MCF 10A (cell line): ENCODE measurements at regions not wholly inside any gene's neighbourhood (a gene's known extent, or its start where the extent isn't known, plus 50 kb on each side); places are given as distances from the start of the nearest gene placed in this dataset.

ENCODE experiments used
- BruUV-seq: library from RNA; stranded (reverse); fragments of 400-500 nt; replicated peaks from 2 replicates; lab custom pipeline; 2021; lab: Mats Ljungman, UMichigan
- CTCF ChIA-PET: fragments of 300-600 bp; sonication (Branson Sonifier 250); formaldehyde crosslinking; extraction: SDS; loops from one replicate; lab custom pipeline; 2021; ENCODE audit warnings: antibody characterized with exemption, inconsistent platforms; lab: Yijun Ruan, JAX
- POLR2A ChIA-PET: fragments of 300-600, 350-650 bp; sonication (Branson Sonifier 250); formaldehyde crosslinking; extraction: SDS; loops from one replicate; lab custom pipeline; 2020; ENCODE audit warnings: antibody characterized with exemption, inconsistent platforms; lab: Yijun Ruan, JAX
- DNase-seq: peaks from one replicate; pipeline ENCODE4 v3.0.0-alpha.2; 2018; ENCODE audit not compliant: unreplicated experiment
- H3K27ac Mint-ChIP-seq: one replicate; pipeline ENCODE4 v1.8.0; 2022; ENCODE audit warnings: mild to moderate bottlenecking, low read depth, mixed read lengths; ENCODE audit not compliant: unreplicated experiment
- H3K27me3 Mint-ChIP-seq: one replicate; pipeline ENCODE4 v1.8.0; 2022; ENCODE audit warnings: mixed read lengths; ENCODE audit not compliant: insufficient read depth, unreplicated experiment
- H3K36me3 Mint-ChIP-seq: one replicate; pipeline ENCODE4 v1.8.0; 2022; ENCODE audit warnings: mild to moderate bottlenecking, moderate library complexity, mixed read lengths; ENCODE audit not compliant: insufficient read depth, unreplicated experiment
- H3K4me1 Mint-ChIP-seq: one replicate; pipeline ENCODE4 v1.8.0; 2022; ENCODE audit warnings: mixed read lengths; ENCODE audit not compliant: insufficient read depth, unreplicated experiment
- H3K4me3 Mint-ChIP-seq: one replicate; pipeline ENCODE4 v1.8.0; 2022; ENCODE audit warnings: mild to moderate bottlenecking, moderate library complexity, mixed read lengths; ENCODE audit not compliant: unreplicated experiment
- H3K9me3 Mint-ChIP-seq: one replicate; pipeline ENCODE4 v1.8.0; 2022; ENCODE audit warnings: mixed read lengths; ENCODE audit not compliant: unreplicated experiment
- intact Hi-C: fragments of 100-400 bp; cut with micrococcal nuclease; formaldehyde crosslinking; loops from 2 replicates; pipeline ENCODE4 v1.14.1; 2022
- TF ChIP-seq, protein P1 (sequence below): fragments of 200-600 bp; IDR thresholded peaks from one replicate; pipeline ENCODE4 v1.8.0; 2022; ENCODE audit warnings: antibody characterized with exemption, mild to moderate bottlenecking; ENCODE audit not compliant: unreplicated experiment

DNA sequence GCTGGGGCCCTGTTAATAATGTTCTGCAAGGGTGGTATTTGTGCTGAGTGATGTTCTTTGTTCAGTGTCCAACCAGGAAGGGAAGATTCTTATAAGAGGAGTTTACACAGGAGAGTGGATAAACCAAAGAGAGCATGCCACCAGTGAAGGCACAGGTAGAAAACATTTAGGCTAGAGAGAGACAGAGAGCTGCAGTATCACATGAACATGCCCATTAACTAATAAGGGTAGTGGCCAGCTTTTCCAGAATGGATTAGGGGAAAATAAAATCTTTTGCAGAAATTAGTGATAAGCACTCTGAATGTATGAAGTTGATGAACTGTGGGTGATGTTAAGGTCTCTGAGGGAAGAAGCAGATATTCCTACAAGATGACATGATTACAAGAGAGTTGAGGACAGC is 54.1 kb upstream of the PRLR start:
- POLR2A ChIA-PET = no interaction called here
- CTCF ChIA-PET = no interaction called here
- no peak overlapping the region for H3K4me3 Mint-ChIP-seq
- no peaks in the 10 kb centered on the region for H3K9me3 Mint-ChIP-seq
- H3K27me3 Mint-ChIP-seq = no peaks in the 10 kb centered on the region
- no peak overlapping the region for H3K27ac Mint-ChIP-seq
- intact Hi-C loops = no loop called here
- BruUV-seq = no TSS peak
- no peak for DNase-seq
- TF ChIP-seq, protein P1, sequence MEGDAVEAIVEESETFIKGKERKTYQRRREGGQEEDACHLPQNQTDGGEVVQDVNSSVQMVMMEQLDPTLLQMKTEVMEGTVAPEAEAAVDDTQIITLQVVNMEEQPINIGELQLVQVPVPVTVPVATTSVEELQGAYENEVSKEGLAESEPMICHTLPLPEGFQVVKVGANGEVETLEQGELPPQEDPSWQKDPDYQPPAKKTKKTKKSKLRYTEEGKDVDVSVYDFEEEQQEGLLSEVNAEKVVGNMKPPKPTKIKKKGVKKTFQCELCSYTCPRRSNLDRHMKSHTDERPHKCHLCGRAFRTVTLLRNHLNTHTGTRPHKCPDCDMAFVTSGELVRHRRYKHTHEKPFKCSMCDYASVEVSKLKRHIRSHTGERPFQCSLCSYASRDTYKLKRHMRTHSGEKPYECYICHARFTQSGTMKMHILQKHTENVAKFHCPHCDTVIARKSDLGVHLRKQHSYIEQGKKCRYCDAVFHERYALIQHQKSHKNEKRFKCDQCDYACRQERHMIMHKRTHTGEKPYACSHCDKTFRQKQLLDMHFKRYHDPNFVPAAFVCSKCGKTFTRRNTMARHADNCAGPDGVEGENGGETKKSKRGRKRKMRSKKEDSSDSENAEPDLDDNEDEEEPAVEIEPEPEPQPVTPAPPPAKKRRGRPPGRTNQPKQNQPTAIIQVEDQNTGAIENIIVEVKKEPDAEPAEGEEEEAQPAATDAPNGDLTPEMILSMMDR = no peak
- H3K4me1 Mint-ChIP-seq = no peaks in the 10 kb centered on the region
- H3K36me3 Mint-ChIP-seq = no peaks in the 10 kb centered on the region

DNA sequence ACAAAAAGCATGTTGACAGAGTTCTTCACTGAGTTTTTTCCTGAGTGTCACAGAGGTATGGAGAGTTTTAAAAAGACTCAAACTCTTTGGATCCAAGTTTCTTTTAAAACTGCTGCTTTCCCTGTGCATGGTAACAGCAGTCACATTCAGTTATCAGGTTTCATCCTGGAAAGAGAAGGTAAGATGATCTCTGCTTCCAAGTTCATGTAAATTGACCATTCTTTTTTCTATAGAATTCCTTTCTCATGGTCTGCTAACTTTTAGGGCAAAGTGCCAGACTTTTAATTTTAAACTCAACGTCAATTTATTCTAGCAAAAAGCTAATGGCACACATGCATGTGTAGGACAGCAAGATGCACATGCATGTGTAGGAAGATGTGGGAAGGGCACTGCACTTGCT is 52.5 kb upstream of the PRLR start:
- Mint-ChIP-seq H3K9me3 (peaks cover 2% of the 10 kb centered on the region), H3K4me1 (no peaks in the 10 kb centered on the region), H3K27ac (no peak overlapping the region), H3K4me3 (no peak overlapping the region), H3K27me3 (no peaks in the 10 kb centered on the region), H3K36me3 (no peaks in the 10 kb centered on the region)
- CTCF ChIA-PET = no interaction called here
- BruUV-seq = no TSS peak
- TF ChIP-seq, protein P1 = no peak
- intact Hi-C loops = no loop called here
- POLR2A ChIA-PET = interaction anchor here (0.7 kb wide), 1 partner anchor 8 kb away, joined by 3 read pairs; no protein-coding TSS in a partner anchor
- DNase-seq = no peak

GRCh38 chr5:35281613-35282012 is 51.3 kb upstream of the PRLR start:
- H3K9me3 Mint-ChIP-seq = peaks cover 7% of the 10 kb centered on the region
- H3K27ac Mint-ChIP-seq = no peak overlapping the region
- no peak for DNase-seq
- intact Hi-C loops = no loop called here
- no peaks in the 10 kb centered on the region for H3K4me1 Mint-ChIP-seq
- H3K36me3 Mint-ChIP-seq = no peaks in the 10 kb centered on the region
- TF ChIP-seq, protein P1 = no peak
- BruUV-seq = no TSS peak
- POLR2A ChIA-PET = no interaction called here
- no peaks in the 10 kb centered on the region for H3K27me3 Mint-ChIP-seq
- H3K4me3 Mint-ChIP-seq = no peak overlapping the region
- CTCF ChIA-PET = interaction anchor here (0.6 kb wide), 1 partner anchor 366 kb away, joined by 5 read pairs; the partner anchor contains the start of genes BRIX1 and RAD1
